CD4-positive, CD25-positive, alpha-beta regulatory T cell (primary cell): ENCODE measurements at regions not wholly inside any gene's neighbourhood (a gene's known extent, or its start where the extent isn't known, plus 50 kb on each side); places are given as distances from the start of the nearest gene placed in this dataset.

Experiments
- ATAC-seq, 2 donors: fragments of 150-1000 bp; cut with Tn5 transposase; one replicate each; pipeline ENCODE4 v1.10.0; 2021; ENCODE audit warnings: low read depth in 2 of 2, moderate number of reproducible peaks in 2 of 2, moderate library complexity in 1 of 2
- DNase-seq, 3 donors: peaks; one replicate each; pipeline versions ENCODE4 v3.0.0 to v3.0.0-alpha.2; 2012 to 2022; ENCODE audit warnings: mixed read lengths in 1 of 3
- H3K27ac ChIP-seq: one replicate; pipeline ENCODE4 v1.7.0; 2013; ENCODE audit warnings: mild to moderate bottlenecking, low read length; ENCODE audit not compliant: insufficient read depth, poor library complexity, severe bottlenecking
- H3K27me3 ChIP-seq: one replicate; pipeline ENCODE4 v1.7.0; 2013; ENCODE audit warnings: low read length; ENCODE audit not compliant: control insufficient read depth, insufficient read depth
- H3K36me3 ChIP-seq: one replicate; pipeline ENCODE4 v1.7.0; 2013; ENCODE audit warnings: mild to moderate bottlenecking, low read length, moderate library complexity; ENCODE audit not compliant: control insufficient read depth, insufficient read depth
- H3K4me1 ChIP-seq: 2 replicates; pipeline ENCODE4 v1.7.0; 2013; ENCODE audit warnings: mild to moderate bottlenecking, low read length; ENCODE audit not compliant: insufficient read depth, control insufficient read depth, poor library complexity, severe bottlenecking
- H3K4me3 ChIP-seq: one replicate; pipeline ENCODE4 v1.7.0; 2013; ENCODE audit warnings: low read depth, mild to moderate bottlenecking, low read length, moderate library complexity
- H3K9me3 ChIP-seq, 2 experiments: 1 replicate in 1 of 2; 2 replicates in 1 of 2; pipeline ENCODE4 v1.7.0; 2013; ENCODE audit warnings: low read length in 2 of 2, mild to moderate bottlenecking in 1 of 2, moderate library complexity in 1 of 2; ENCODE audit not compliant: control insufficient read depth in 2 of 2
- H3K27ac Mint-ChIP-seq, 3 donors: one replicate each; pipeline ENCODE4 v1.8.0; 2020 to 2022; ENCODE audit warnings: mild to moderate bottlenecking in 3 of 3, mixed read lengths in 3 of 3, moderate library complexity in 2 of 3
- H3K27me3 Mint-ChIP-seq: one replicate; pipeline ENCODE4 v1.8.0; 2022; ENCODE audit warnings: mild to moderate bottlenecking, mixed read lengths
- H3K36me3 Mint-ChIP-seq: one replicate; pipeline ENCODE4 v1.8.0; 2020; ENCODE audit warnings: mixed read lengths
- H3K4me1 Mint-ChIP-seq, 4 donors: one replicate each; pipeline ENCODE4 v1.8.0; 2020 to 2022; ENCODE audit warnings: mixed read lengths in 4 of 4, mild to moderate bottlenecking in 1 of 4
- H3K4me3 Mint-ChIP-seq, 4 donors: one replicate each; pipeline ENCODE4 v1.8.0; 2020 to 2022; ENCODE audit warnings: mild to moderate bottlenecking in 4 of 4, mixed read lengths in 4 of 4, moderate library complexity in 3 of 4
- H3K9me3 Mint-ChIP-seq, 7 donors: one replicate each; pipeline ENCODE4 v1.8.0; 2020 to 2022; ENCODE audit warnings: mixed read lengths in 7 of 7, mild to moderate bottlenecking in 3 of 7, moderate library complexity in 2 of 7

GRCh38 chr15:30030345-30030744 lies 52.4 kb upstream of the GOLGA8J start:
- Histone ChIP-seq H3K27ac (no peak overlapping the region), H3K27me3 (no peaks in the 10 kb centered on the region), H3K4me1 (no peaks in the 10 kb centered on the region), H3K4me3 (no peak overlapping the region), H3K9me3 (no peaks in the 10 kb centered on the region), H3K36me3 (no peaks in the 10 kb centered on the region)
- DNase-seq (no peak), ATAC-seq (no peak)
- Mint-ChIP-seq H3K27me3 (peaks cover 4% of the 10 kb centered on the region), H3K36me3 (no peaks in the 10 kb centered on the region), H3K4me3 (no peak overlapping the region), H3K4me1 (peaks cover 0 to under 1% (median 0%) of the 10 kb centered on the region in 4 donors), H3K9me3 (peaks cover 0 to 9% (median 2%) of the 10 kb centered on the region in 7 donors), H3K27ac (no peak overlapping the region)

GRCh38 chr15:30023798-30024295 lies 58.9 kb upstream of the GOLGA8J start:
- DNase-seq (no peak), ATAC-seq (no peak)
- Histone ChIP-seq H3K36me3 (no peaks in the 10 kb centered on the region), H3K27ac (no peak overlapping the region), H3K9me3 (no peaks in the 10 kb centered on the region), H3K4me3 (no peak overlapping the region), H3K4me1 (no peaks in the 10 kb centered on the region), H3K27me3 (no peaks in the 10 kb centered on the region)
- peaks cover 7% of the 10 kb centered on the region for H3K27me3 Mint-ChIP-seq
- H3K4me3 Mint-ChIP-seq: no peak overlapping the region
- no peaks in the 10 kb centered on the region for H3K36me3 Mint-ChIP-seq
- H3K4me1 Mint-ChIP-seq: no peaks in the 10 kb centered on the region
- no peak overlapping the region for H3K27ac Mint-ChIP-seq
- H3K9me3 Mint-ChIP-seq: peaks cover 0 to 5% (median 0%) of the 10 kb centered on the region in 7 donors

GRCh38 chr15:30010746-30011145 lies 72.0 kb upstream of the GOLGA8J start:
- Mint-ChIP-seq H3K27ac (no peak overlapping the region), H3K36me3 (no peaks in the 10 kb centered on the region), H3K4me1 (no peaks in the 10 kb centered on the region), H3K4me3 (no peak overlapping the region), H3K27me3 (no peaks in the 10 kb centered on the region), H3K9me3 (peaks cover 0 to 2% (median 0%) of the 10 kb centered on the region in 7 donors)
- Histone ChIP-seq H3K4me1 (no peaks in the 10 kb centered on the region), H3K9me3 (no peaks in the 10 kb centered on the region), H3K36me3 (no peaks in the 10 kb centered on the region), H3K27ac (no peak overlapping the region), H3K27me3 (no peaks in the 10 kb centered on the region), H3K4me3 (no peak overlapping the region)
- DNase-seq (no peak), ATAC-seq (no peak)

GRCh38 chr15:30008156-30008555 lies 74.6 kb upstream of the GOLGA8J start:
- Mint-ChIP-seq H3K27me3 (no peaks in the 10 kb centered on the region), H3K4me1 (no peaks in the 10 kb centered on the region), H3K9me3 (peaks cover 0 to 2% (median 0%) of the 10 kb centered on the region in 7 donors), H3K27ac (no peak overlapping the region), H3K36me3 (no peaks in the 10 kb centered on the region), H3K4me3 (no peak overlapping the region)
- Histone ChIP-seq H3K36me3 (no peaks in the 10 kb centered on the region), H3K27ac (no peak overlapping the region), H3K9me3 (no peaks in the 10 kb centered on the region), H3K27me3 (no peaks in the 10 kb centered on the region), H3K4me3 (no peak overlapping the region), H3K4me1 (no peaks in the 10 kb centered on the region)
- no peak for ATAC-seq
- DNase-seq: no peak

- H3K27ac ChIP-seq: no peak overlapping the region
- no peaks in the 10 kb centered on the region for H3K36me3 Mint-ChIP-seq
- H3K9me3 Mint-ChIP-seq: no peaks in the 10 kb centered on the region
- H3K36me3 ChIP-seq: no peaks in the 10 kb centered on the region
- no peaks in the 10 kb centered on the region for H3K4me1 ChIP-seq
- no peaks in the 10 kb centered on the region for H3K9me3 ChIP-seq
- DNase-seq (no peak), ATAC-seq (no peak)
- H3K4me3 ChIP-seq: no peak overlapping the region
- H3K27ac Mint-ChIP-seq: no peak overlapping the region
- H3K27me3 ChIP-seq: no peaks in the 10 kb centered on the region
- H3K4me1 Mint-ChIP-seq: no peaks in the 10 kb centered on the region
- no peak overlapping the region for H3K4me3 Mint-ChIP-seq
- peaks cover 5% of the 10 kb centered on the region for H3K27me3 Mint-ChIP-seq
Observed at GRCh38 chr15:30001602-30002001, 81.2 kb upstream of the GOLGA8J start.

DNA sequence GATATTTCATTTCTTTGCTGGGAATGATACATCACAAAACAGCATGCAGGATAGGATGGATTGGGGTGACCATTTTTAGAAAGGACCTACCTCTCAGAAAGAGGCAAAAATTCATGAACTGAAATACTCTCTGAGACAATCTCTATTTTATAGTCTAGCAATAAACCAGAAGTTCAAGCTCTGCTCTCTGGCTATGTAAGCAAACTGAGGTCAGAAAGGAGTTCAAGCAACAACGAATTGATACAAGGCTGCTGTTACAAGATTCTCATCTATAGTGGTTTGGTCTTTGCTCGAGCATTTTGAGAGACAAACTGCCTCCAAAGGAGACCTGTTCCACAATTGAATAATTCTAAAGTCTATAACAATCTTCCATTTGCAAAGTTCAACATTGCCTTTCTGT lies 84.7 kb upstream of the GOLGA8J start:
- Histone ChIP-seq H3K4me3 (no peak overlapping the region), H3K9me3 (no peaks in the 10 kb centered on the region), H3K4me1 (no peaks in the 10 kb centered on the region), H3K36me3 (no peaks in the 10 kb centered on the region), H3K27me3 (no peaks in the 10 kb centered on the region), H3K27ac (no peak overlapping the region)
- no peak for ATAC-seq
- Mint-ChIP-seq H3K9me3 (no peaks in the 10 kb centered on the region), H3K4me3 (no peak overlapping the region), H3K27ac (no peak overlapping the region), H3K4me1 (no peaks in the 10 kb centered on the region), H3K27me3 (peaks cover 10% of the 10 kb centered on the region), H3K36me3 (no peaks in the 10 kb centered on the region)
- DNase-seq: no peak

- Mint-ChIP-seq H3K4me3 (no peak overlapping the region), H3K27ac (no peak overlapping the region), H3K36me3 (no peaks in the 10 kb centered on the region), H3K27me3 (peaks cover 10% of the 10 kb centered on the region), H3K9me3 (no peaks in the 10 kb centered on the region), H3K4me1 (no peaks in the 10 kb centered on the region)
- no peaks in the 10 kb centered on the region for H3K4me1 ChIP-seq
- DNase-seq (no peak), ATAC-seq (no peak)
- no peaks in the 10 kb centered on the region for H3K9me3 ChIP-seq
- no peaks in the 10 kb centered on the region for H3K27me3 ChIP-seq
- H3K36me3 ChIP-seq: no peaks in the 10 kb centered on the region
- H3K27ac ChIP-seq: no peak overlapping the region
- no peak overlapping the region for H3K4me3 ChIP-seq
Observed at GRCh38 chr15:29997499-29997898, 85.3 kb upstream of the GOLGA8J start.

GRCh38 chr15:29994284-29994683 lies 88.5 kb upstream of the GOLGA8J start:
- Mint-ChIP-seq H3K27me3 (peaks cover 10% of the 10 kb centered on the region), H3K4me3 (no peak overlapping the region), H3K27ac (no peak overlapping the region), H3K4me1 (no peaks in the 10 kb centered on the region), H3K36me3 (no peaks in the 10 kb centered on the region), H3K9me3 (no peaks in the 10 kb centered on the region)
- H3K27me3 ChIP-seq: no peaks in the 10 kb centered on the region
- no peaks in the 10 kb centered on the region for H3K36me3 ChIP-seq
- H3K9me3 ChIP-seq: no peaks in the 10 kb centered on the region
- ATAC-seq (no peak), DNase-seq (no peak)
- no peak overlapping the region for H3K4me3 ChIP-seq
- no peaks in the 10 kb centered on the region for H3K4me1 ChIP-seq
- H3K27ac ChIP-seq: no peak overlapping the region
